ENCODE measurements at regions not wholly inside any gene's neighbourhood (a gene's known extent, or its start where the extent isn't known, plus 50 kb on each side); places are given as distances from the start of the nearest gene placed in this dataset.

GRCh38 chr11:50379484-50379883, 346.8 kb downstream of the OR4C45 start:
- H3K9me3 ChIP-seq = peaks cover 24% of the 10 kb centered on the region
- ATAC-seq = no peak
- 41% methylated on average over 1 of the region's 1 CpG for WGBS (ENCODE audit: missing lambda C conversion rate)
- no peak overlapping the region for H3K27ac ChIP-seq
- TF ChIP-seq TFCP2L1 (CRISPR knock-in tag; IDR thresholded peaks at IDR 0.05) = no peak
- TF ChIP-seq MAFK (IDR thresholded peaks at IDR 0.05; ENCODE audit: partially characterized antibody) = peak; percentile 75
- no peak for FAIRE-seq
- POLR2A ChIA-PET = no interaction called here
- no peaks in the 10 kb centered on the region for H3K4me1 ChIP-seq
- no peak overlapping the region for H3K4me2 ChIP-seq
- no peak overlapping the region for H3K4me3 ChIP-seq
- DNase-seq (ENCODE audit: low read depth in 1 of 2, low spot score in 1 of 2) = no peak
- CTCF ChIA-PET = no interaction called here

DNA sequence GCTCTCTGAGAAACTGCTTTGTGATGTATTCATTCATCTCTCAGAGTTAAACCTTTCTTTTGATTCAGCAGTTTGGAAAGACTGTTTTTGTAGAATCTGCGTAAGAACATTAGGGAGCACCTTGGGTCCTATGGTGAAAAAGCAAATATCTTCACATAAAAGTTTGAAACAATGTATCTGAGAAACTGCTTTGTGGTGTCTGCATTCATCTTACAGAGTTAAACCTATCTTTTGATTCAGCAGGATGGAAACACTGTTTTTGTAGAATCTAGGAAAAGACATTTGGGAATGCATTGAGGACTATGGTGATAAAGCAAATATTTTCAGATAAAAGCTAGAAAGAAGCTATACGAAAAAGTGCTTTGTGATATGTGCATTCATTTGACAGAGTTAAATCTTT, 361.3 kb downstream of the OR4C45 start:
- FAIRE-seq = no peak

GRCh38 chr11:50412832-50413231, 380.2 kb downstream of the OR4C45 start:
- ATAC-seq = no peak
- Histone ChIP-seq H3K4me3 (no peak overlapping the region), H3K4me1 (no peaks in the 10 kb centered on the region), H3K9me3 (0 out of 3 replicates have a peak, but pooled peaks cover 4% of the 10 kb centered on the region), H3K27ac (no peak overlapping the region), H3K4me2 (no peak overlapping the region)
- DNase-seq (ENCODE audit: low read depth in 1 of 2, low spot score in 1 of 2) = no peak
- CTCF ChIA-PET = no interaction called here
- POLR2A ChIA-PET = no interaction called here
- TF ChIP-seq ESRRA (IDR thresholded peaks at IDR 0.05; ENCODE audit: borderline replicate concordance, low read length) = no peak
- no peak for TF ChIP-seq ZNF302 (CRISPR knock-in tag; IDR thresholded peaks at IDR 0.05)
- TF ChIP-seq CBX2 (IDR thresholded peaks at IDR 0.05; ENCODE audit: borderline replicate concordance, low read depth) = no peak
- no peak for TF ChIP-seq NR3C1 (IDR thresholded peaks at IDR 0.05)
- no peak for TF ChIP-seq CBX8 (IDR thresholded peaks at IDR 0.05)
- no peak for TF ChIP-seq EHF (CRISPR knock-in tag; IDR thresholded peaks at IDR 0.05)
- no peak for TF ChIP-seq NFE2L2 (conservative IDR thresholded peaks at IDR 0.05; ENCODE audit: low read length)
- TF ChIP-seq HOXB5 (CRISPR knock-in tag; IDR thresholded peaks at IDR 0.05) = no peak
- 2% methylated on average over 5 of the region's 6 CpGs for WGBS (ENCODE audit: missing lambda C conversion rate)
- no peak for FAIRE-seq

More for the DNA sequence above, 361.3 kb downstream of the OR4C45 start:
- ATAC-seq (no peak), DNase-seq (ENCODE audit: low read depth in 1 of 2, low spot score in 1 of 2) (no peak)
- H3K4me3 ChIP-seq = no peak overlapping the region
- no peaks in the 10 kb centered on the region for H3K4me1 ChIP-seq
- TF ChIP-seq CHD2 (IDR thresholded peaks at IDR 0.05; ENCODE audit: low read length, partially characterized antibody) (no peak), HDAC2 (IDR thresholded peaks at IDR 0.05) (no peak), MAZ (IDR thresholded peaks at IDR 0.05; ENCODE audit: borderline replicate concordance, low read depth, low read length) (no peak), KDM1A (IDR thresholded peaks at IDR 0.05; ENCODE audit: low read depth) (no peak), HOXB5 (CRISPR knock-in tag; IDR thresholded peaks at IDR 0.05) (no peak)
- TF ChIP-seq, protein P1, sequence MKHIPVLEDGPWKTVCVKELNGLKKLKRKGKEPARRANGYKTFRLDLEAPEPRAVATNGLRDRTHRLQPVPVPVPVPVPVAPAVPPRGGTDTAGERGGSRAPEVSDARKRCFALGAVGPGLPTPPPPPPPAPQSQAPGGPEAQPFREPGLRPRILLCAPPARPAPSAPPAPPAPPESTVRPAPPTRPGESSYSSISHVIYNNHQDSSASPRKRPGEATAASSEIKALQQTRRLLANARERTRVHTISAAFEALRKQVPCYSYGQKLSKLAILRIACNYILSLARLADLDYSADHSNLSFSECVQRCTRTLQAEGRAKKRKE (CRISPR knock-in tag; IDR thresholded peaks at IDR 0.05; ENCODE audit: low read depth) = no peak
- TF ChIP-seq, protein P2, sequence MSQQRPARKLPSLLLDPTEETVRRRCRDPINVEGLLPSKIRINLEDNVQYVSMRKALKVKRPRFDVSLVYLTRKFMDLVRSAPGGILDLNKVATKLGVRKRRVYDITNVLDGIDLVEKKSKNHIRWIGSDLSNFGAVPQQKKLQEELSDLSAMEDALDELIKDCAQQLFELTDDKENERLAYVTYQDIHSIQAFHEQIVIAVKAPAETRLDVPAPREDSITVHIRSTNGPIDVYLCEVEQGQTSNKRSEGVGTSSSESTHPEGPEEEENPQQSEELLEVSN (IDR thresholded peaks at IDR 0.05; ENCODE audit: borderline replicate concordance, low read depth) = no peak
- ChIA-PET POLR2A (no interaction called here), CTCF (interaction anchor here (1.0 kb wide), 1 partner anchor 10 kb away, joined by 3 read pairs; no protein-coding TSS in a partner anchor)
- H3K9me3 ChIP-seq = peaks cover 43% of the 10 kb centered on the region; the same call in 2 of the 3 replicates
- no peak overlapping the region for H3K4me2 ChIP-seq
- 26% methylated on average over 2 of the region's 2 CpGs for WGBS (ENCODE audit: missing lambda C conversion rate)
- H3K27ac ChIP-seq = no peak overlapping the region

DNA sequence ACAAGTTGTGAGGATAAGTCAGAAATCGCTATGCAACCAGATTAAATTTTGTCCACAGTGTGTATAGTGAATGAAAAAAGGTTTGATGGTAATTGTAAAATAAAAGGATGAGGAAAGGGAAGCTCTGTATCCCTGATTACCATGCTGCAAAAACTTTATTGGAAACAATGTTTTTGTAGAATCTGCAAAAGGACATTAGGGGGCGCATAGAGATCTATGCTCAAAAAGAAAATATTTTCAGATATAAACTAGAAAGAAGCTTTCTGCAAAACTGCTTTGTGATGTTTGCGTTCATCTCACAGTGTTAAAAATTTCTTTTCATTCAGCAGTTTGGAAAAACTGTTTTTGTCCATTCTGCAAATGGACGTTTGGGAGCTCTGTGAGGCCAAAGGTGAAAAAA, 390.5 kb downstream of the OR4C45 start:
- Histone ChIP-seq H3K27ac (no peak overlapping the region), H3K4me3 (no peak overlapping the region), H3K4me1 (no peaks in the 10 kb centered on the region), H3K4me2 (no peak overlapping the region), H3K9me3 (no peaks in the 10 kb centered on the region)
- 16% methylated on average over 4 of the region's 4 CpGs for WGBS (ENCODE audit: missing lambda C conversion rate)
- POLR2A ChIA-PET = no interaction called here
- no peak for TF ChIP-seq HOXB5 (CRISPR knock-in tag; IDR thresholded peaks at IDR 0.05)
- ATAC-seq (no peak), DNase-seq (ENCODE audit: low read depth in 1 of 2, low spot score in 1 of 2) (no peak), FAIRE-seq (no peak)
- CTCF ChIA-PET = interaction anchor here (0.9 kb wide), 1 partner anchor 40 kb away, joined by 3 read pairs; no protein-coding TSS in a partner anchor

Small RNA genes lying in the stretch of these regions (small RNA-seq; reads per million reads assigned to genes)
- gene AC109635.3 = 0 reads per million in 6 experiments

All from A549 (cell line).